H1 (cell line): ENCODE measurements at regions not wholly inside any gene's neighbourhood (a gene's known extent, or its start where the extent isn't known, plus 50 kb on each side); places are given as distances from the start of the nearest gene placed in this dataset.

ENCODE experiments used
- CTCF ChIA-PET: fragments of 300-600 bp; sonication (Branson Sonifier 250); formaldehyde crosslinking; loops from one replicate; lab custom pipeline; 2021; ENCODE audit not compliant: partially characterized antibody; lab: Charles Lee
- POLR2A ChIA-PET: fragments of 300-600 bp; sonication (Branson Sonifier 250); formaldehyde crosslinking; loops from one replicate; lab custom pipeline; 2021; ENCODE audit warnings: inconsistent platforms; ENCODE audit not compliant: partially characterized antibody; lab: Charles Lee
- DNase-seq, 2 experiments: peaks; one replicate each; pipeline versions ENCODE4 v3.0.0 to v3.0.0-alpha.2; 2010 to 2022; ENCODE audit warnings: low spot score in 2 of 2, low read depth in 1 of 2, mixed read lengths in 1 of 2
- FAIRE-seq: peaks from 2 replicates; lab custom pipeline; 2011; peaks lifted over from hg19 to GRCh38; lab: Jason Lieb, UNC
- H2AFZ ChIP-seq: 2 replicates; pipeline ENCODE4 v1.8.1; 2012; ENCODE audit warnings: low read length, inconsistent platforms
- H2AK5ac ChIP-seq: 2 replicates; pipeline ENCODE4 v1.6.1; 2013; ENCODE audit warnings: low read depth, low read length
- H2BK120ac ChIP-seq: replicated peaks from 2 replicates; pipeline ENCODE3; 2013; ENCODE audit warnings: low read depth, low read length, inconsistent platforms
- H2BK12ac ChIP-seq: 2 replicates; pipeline ENCODE4 v1.6.1; 2013; ENCODE audit warnings: low read depth, low read length
- H2BK15ac ChIP-seq: 2 replicates; pipeline ENCODE4 v1.6.1; 2013; ENCODE audit warnings: low read length
- H2BK20ac ChIP-seq: 2 replicates; pipeline ENCODE4 v1.6.1; 2013; ENCODE audit warnings: low read length
- H2BK5ac ChIP-seq: 2 replicates; pipeline ENCODE4 v1.6.1; 2013; ENCODE audit warnings: low read depth, low read length
- H3K14ac ChIP-seq: 2 replicates; pipeline ENCODE4 v1.6.1; 2013; ENCODE audit warnings: inconsistent platforms; ENCODE audit not compliant: insufficient read length
- H3K18ac ChIP-seq: 2 replicates; pipeline ENCODE4 v1.6.1; 2013; ENCODE audit warnings: low read length; ENCODE audit errors: extremely low read depth
- H3K23ac ChIP-seq: 2 replicates; pipeline ENCODE4 v1.6.1; 2013; ENCODE audit warnings: inconsistent platforms; ENCODE audit not compliant: insufficient read length
- H3K23me2 ChIP-seq: 2 replicates; pipeline ENCODE4 v1.6.1; 2013; ENCODE audit warnings: low read depth, low read length
- H3K27ac ChIP-seq: 2 replicates; pipeline ENCODE4 v1.6.1; 2011; ENCODE audit warnings: low read depth, low read length, inconsistent platforms
- H3K27me3 ChIP-seq, 4 experiments: replicated peaks in 1 of 4; 1 replicate in 1 of 4; 2 replicates in 3 of 4; pipeline versions ENCODE4 v1.6.1 to v1.8.1; 2011 to 2013; ENCODE audit warnings: low read length in 3 of 4, mild to moderate bottlenecking in 3 of 4, inconsistent platforms in 2 of 4, mixed read lengths in 2 of 4, moderate library complexity in 1 of 4; ENCODE audit not compliant: control insufficient read depth in 3 of 4, insufficient read depth in 3 of 4; ENCODE audit errors: extremely low read depth in 1 of 4
- H3K36me3 ChIP-seq, 4 experiments: 2 replicates each; pipeline versions ENCODE4 v1.6.1 to v1.8.1; 2011 to 2013; ENCODE audit warnings: mild to moderate bottlenecking in 4 of 4, low read length in 3 of 4, moderate library complexity in 2 of 4, control low read depth in 1 of 4, inconsistent platforms in 1 of 4; ENCODE audit not compliant: insufficient read depth in 4 of 4, control insufficient read depth in 2 of 4
- H3K4ac ChIP-seq: replicated peaks from 2 replicates; pipeline ENCODE3; 2013; ENCODE audit warnings: low read length, low read depth, mixed read lengths, inconsistent platforms; ENCODE audit not compliant: insufficient read length
- H3K4me1 ChIP-seq, 4 experiments: replicated peaks in 1 of 4; 1 replicate in 1 of 4; 2 replicates in 3 of 4; pipeline versions ENCODE4 v1.6.1 to v1.8.1; 2011 to 2013; ENCODE audit warnings: low read length in 3 of 4, inconsistent platforms in 2 of 4, mixed read lengths in 1 of 4; ENCODE audit not compliant: insufficient read depth in 4 of 4, control insufficient read depth in 3 of 4
- H3K4me2 ChIP-seq, 2 experiments: 2 replicates each; pipeline versions ENCODE4 v1.6.1 to v1.8.1; 2011 to 2013; ENCODE audit warnings: low read depth in 2 of 2, low read length in 2 of 2, control low read depth in 1 of 2, inconsistent platforms in 1 of 2, mild to moderate bottlenecking in 1 of 2; ENCODE audit not compliant: insufficient read depth in 1 of 2
- H3K4me3 ChIP-seq, 4 experiments: fragments of 200-600, 300-600 bp in 1 of 4; sonication (generic), shearing (Covaris generic), sonication (Bioruptor Twin) in 1 of 4; 2 replicates each; pipeline versions ENCODE4 v1.5.1 to v1.8.1; 2011 to 2016; ENCODE audit warnings: low read length in 4 of 4, low read depth in 3 of 4, control low read depth in 2 of 4, inconsistent platforms in 2 of 4, mild to moderate bottlenecking in 2 of 4, mixed read lengths in 1 of 4, moderate library complexity in 1 of 4; ENCODE audit not compliant: insufficient read depth in 2 of 4; ENCODE audit errors: extremely low read depth in 1 of 4
- H3K56ac ChIP-seq: replicated peaks from 2 replicates; pipeline ENCODE3; 2013; ENCODE audit warnings: low read depth, mild to moderate bottlenecking, mixed read lengths, low read length, inconsistent platforms; ENCODE audit not compliant: insufficient read length
- H3K79me1 ChIP-seq: 2 replicates; pipeline ENCODE4 v1.6.1; 2013; ENCODE audit warnings: low read depth, low read length, control low read depth
- H3K79me2 ChIP-seq, 2 experiments: 2 replicates each; pipeline versions ENCODE4 v1.6.1 to v1.8.1; 2012 to 2013; ENCODE audit warnings: low read length in 2 of 2, mild to moderate bottlenecking in 2 of 2, inconsistent platforms in 1 of 2; ENCODE audit not compliant: insufficient read depth in 2 of 2, control insufficient read depth in 1 of 2
- H3K9ac ChIP-seq, 4 experiments: replicated peaks in 1 of 4; 1 replicate in 1 of 4; 2 replicates in 3 of 4; pipeline versions ENCODE4 v1.6.1 to v1.8.1; 2011 to 2013; ENCODE audit warnings: low read depth in 3 of 4, low read length in 3 of 4, control low read depth in 2 of 4, mild to moderate bottlenecking in 2 of 4, moderate library complexity in 2 of 4, inconsistent platforms in 1 of 4; ENCODE audit errors: extremely low read depth in 1 of 4
- H3K9me3 ChIP-seq, 2 experiments: 2 replicates each; pipeline versions ENCODE4 v1.6.1 to v1.8.1; 2012 to 2013; ENCODE audit warnings: mild to moderate bottlenecking in 2 of 2, moderate library complexity in 2 of 2, control low read depth in 1 of 2, inconsistent platforms in 1 of 2, low read depth in 1 of 2, low read length in 1 of 2, mixed read lengths in 1 of 2; ENCODE audit not compliant: insufficient read depth in 2 of 2
- H4K20me1 ChIP-seq, 2 experiments: replicated peaks in 1 of 2; 2 replicates each; pipeline versions ENCODE3 to v1.8.1; 2011 to 2013; ENCODE audit warnings: inconsistent platforms in 2 of 2, low read length in 2 of 2, mild to moderate bottlenecking in 1 of 2; ENCODE audit not compliant: insufficient read depth in 2 of 2, control insufficient read depth in 1 of 2
- H4K5ac ChIP-seq: 2 replicates; pipeline ENCODE4 v1.6.1; 2013; ENCODE audit warnings: low read length, low read depth, mixed read lengths, inconsistent platforms; ENCODE audit not compliant: insufficient read length
- H4K8ac ChIP-seq: 2 replicates; pipeline ENCODE4 v1.8.0; 2013; ENCODE audit warnings: mild to moderate bottlenecking, moderate library complexity, low read length, inconsistent platforms; ENCODE audit not compliant: insufficient read depth; ENCODE audit errors: extremely low read depth
- H4K91ac ChIP-seq: replicated peaks from 2 replicates; pipeline ENCODE3; 2013; ENCODE audit warnings: low read length, mixed read lengths, inconsistent platforms; ENCODE audit not compliant: insufficient read length
- BACH1 ChIP-seq: IDR thresholded peaks from 2 replicates; pipeline ENCODE4 v1.6.1; 2012; ENCODE audit warnings: low read length, improper control_type of control experiment
- BCL11A ChIP-seq, 2 experiments: IDR thresholded peaks; one replicate each; pipeline ENCODE4 v1.6.1; 2011; ENCODE audit warnings: low read depth in 2 of 2, low read length in 2 of 2, mild to moderate bottlenecking in 2 of 2
- BRCA1 ChIP-seq: IDR thresholded peaks from 2 replicates; pipeline ENCODE4 v1.6.1; 2012; ENCODE audit warnings: low read depth, low read length, improper control_type of control experiment
- CEBPB ChIP-seq: IDR thresholded peaks from 2 replicates; pipeline ENCODE4 v1.6.1; 2012; ENCODE audit warnings: low read depth, low read length
- E2F6 ChIP-seq: IDR thresholded peaks from 2 replicates; pipeline ENCODE4 v1.6.1; 2012; ENCODE audit warnings: inconsistent platforms
- EGR1 ChIP-seq: IDR thresholded peaks from 2 replicates; pipeline ENCODE4 v1.6.1; 2011; ENCODE audit warnings: low read depth, low read length, borderline replicate concordance
- GABPA ChIP-seq: IDR thresholded peaks from 2 replicates; pipeline ENCODE4 v1.6.1; 2011; ENCODE audit warnings: mild to moderate bottlenecking, low read length, moderate library complexity, borderline replicate concordance; ENCODE audit not compliant: insufficient read depth
- KDM4A ChIP-seq: IDR thresholded peaks from one replicate; pipeline ENCODE4 v1.7.1; 2012; ENCODE audit warnings: low read depth, mild to moderate bottlenecking, moderate library complexity, low read length, inconsistent platforms; ENCODE audit not compliant: severe bottlenecking
- KDM5A ChIP-seq: fragments of 200-600 bp; IDR thresholded peaks from 2 replicates; pipeline ENCODE4 v1.7.1; 2012; ENCODE audit warnings: mild to moderate bottlenecking, low read length, inconsistent platforms, mixed read lengths
- MAX ChIP-seq: IDR thresholded peaks from 2 replicates; pipeline ENCODE4 v1.6.1; 2012; ENCODE audit warnings: inconsistent platforms
- POLR2A ChIP-seq, 2 experiments: IDR thresholded peaks; 1 replicate in 1 of 2; 2 replicates in 1 of 2; pipeline ENCODE4 v1.6.1; 2011; ENCODE audit warnings: low read depth in 2 of 2, low read length in 2 of 2, mild to moderate bottlenecking in 2 of 2; ENCODE audit errors: control extremely low read depth in 1 of 2
- RFX5 ChIP-seq: IDR thresholded peaks from 2 replicates; pipeline ENCODE4 v1.6.1; 2011; ENCODE audit warnings: low read depth, low read length, improper control_type of control experiment, borderline replicate concordance
- RNF2 ChIP-seq: fragments of 200-900, 300-1000 bp; sonication (generic); IDR thresholded peaks from 2 replicates; pipeline ENCODE4 v1.7.1; 2016; ENCODE audit warnings: borderline replicate concordance, low read depth, mild to moderate bottlenecking, antibody characterized with exemption, low read length; ENCODE audit not compliant: poor library complexity, severe bottlenecking; ENCODE audit errors: missing control alignments
- SP4 ChIP-seq: IDR thresholded peaks from 2 replicates; pipeline ENCODE4 v1.6.1; 2012; ENCODE audit warnings: low read length, inconsistent platforms
- WGBS, 2 experiments: shearing (Covaris generic) in 1 of 2; methylation state at CpG; one replicate each; pipeline versions ENCODE4 v1.1.6 to v1.1.7; 2013 to 2015; ENCODE audit warnings: low lambda C conversion rate in 2 of 2, mixed read lengths in 2 of 2, inconsistent platforms in 1 of 2, low coverage in 1 of 2, missing lambda C conversion rate in 1 of 2; ENCODE audit not compliant: insufficient replicate concordance in 2 of 2, insufficient coverage in 1 of 2, insufficient read length in 1 of 2; ENCODE audit errors: extremely low coverage in 1 of 2, missing lambda C conversion rate in 1 of 2; 5-methylcytosine and 5-hydroxymethylcytosine counted together

- no peak overlapping the region for H3K4me3 ChIP-seq
- no peaks in the 10 kb centered on the region for H3K79me2 ChIP-seq
- no peaks in the 10 kb centered on the region for H3K36me3 ChIP-seq
- TF ChIP-seq RFX5 = no peak
- no peak for TF ChIP-seq CEBPB
- TF ChIP-seq BRCA1 = no peak
- TF ChIP-seq EGR1 = no peak
- no peak for TF ChIP-seq KDM4A
- no peak for TF ChIP-seq SP4
- TF ChIP-seq GABPA = no peak
- no peak for TF ChIP-seq KDM5A
- no peak for TF ChIP-seq E2F6
- no peak for TF ChIP-seq BACH1
- no peak for TF ChIP-seq BCL11A (IDR thresholded peaks at IDR 0.05; ENCODE audit: low read depth in 2 of 2, low read length in 2 of 2)
- no peak for TF ChIP-seq MAX
- TF ChIP-seq POLR2A (IDR thresholded peaks at IDR 0.05; ENCODE audit: control extremely low read depth in 1 of 2, low read depth in 2 of 2, low read length in 2 of 2) = no peak
- no peak for TF ChIP-seq RNF2
- no peaks in the 10 kb centered on the region for H4K20me1 ChIP-seq
- no peaks in the 10 kb centered on the region; a peak in 1 of 7 replicates for H3K4me1 ChIP-seq
- no peak for FAIRE-seq
- no peak overlapping the region for H4K91ac ChIP-seq
- H2AK5ac ChIP-seq = no peak overlapping the region
- H3K14ac ChIP-seq = no peak overlapping the region
- no peak overlapping the region for H3K9ac ChIP-seq
- DNase-seq = no peak
- no peak overlapping the region for H2AFZ ChIP-seq
- no peak overlapping the region for H2BK12ac ChIP-seq
- no peak overlapping the region for H2BK120ac ChIP-seq
- H3K4me2 ChIP-seq = no peak overlapping the region
- H3K23me2 ChIP-seq = no peaks in the 10 kb centered on the region
- H2BK15ac ChIP-seq = no peak overlapping the region
- no peak overlapping the region for H3K4ac ChIP-seq
- no peak overlapping the region for H4K5ac ChIP-seq
- no peaks in the 10 kb centered on the region for H3K27me3 ChIP-seq
- H3K79me1 ChIP-seq = no peaks in the 10 kb centered on the region
- no peak overlapping the region for H2BK20ac ChIP-seq
- H3K56ac ChIP-seq = no peak overlapping the region
- H3K9me3 ChIP-seq = no peaks in the 10 kb centered on the region
- H3K18ac ChIP-seq = no peak overlapping the region
- no peak overlapping the region for H2BK5ac ChIP-seq
- no peak overlapping the region for H3K27ac ChIP-seq
- CTCF ChIA-PET = no interaction called here
- H3K23ac ChIP-seq = no peak overlapping the region
- POLR2A ChIA-PET = no interaction called here
- H4K8ac ChIP-seq = no peak overlapping the region
- WGBS, 2 experiments = 93% methylated on average over 3 of the region's 5 CpGs; no CpG with 5 or more reads in 1 of the 2 experiments
Measured at GRCh38 chr2:129334128-129334527, 645.3 kb upstream of the RAB6C start.
